HEK293 (cell line): ENCODE measurements at regions not wholly inside any gene's neighbourhood (a gene's known extent, or its start where the extent isn't known, plus 50 kb on each side); places are given as distances from the start of the nearest gene placed in this dataset.

Experiments used
- CTCF ChIP-seq: fragments of 450-650 bp; formaldehyde crosslinking; IDR thresholded peaks from 2 replicates; pipeline ENCODE4 v1.5.1; 2016; ENCODE audit warnings: missing biosample characterization, missing genetic modification characterization
- PRDM2 ChIP-seq: fragments of 450-650 bp; formaldehyde crosslinking; IDR thresholded peaks from 2 replicates; pipeline ENCODE4 v1.5.1; 2016; ENCODE audit warnings: missing biosample characterization, missing genetic modification characterization, borderline replicate concordance
- PRDM6 ChIP-seq: fragments of 450-650 bp; formaldehyde crosslinking; IDR thresholded peaks from 2 replicates; pipeline ENCODE4 v1.5.1; 2017; ENCODE audit warnings: missing biosample characterization, missing genetic modification characterization
- YY2 ChIP-seq: fragments of 450-650 bp; formaldehyde crosslinking; IDR thresholded peaks from 2 replicates; pipeline ENCODE4 v1.5.1; 2016; ENCODE audit warnings: missing biosample characterization, missing genetic modification characterization
- ZNF132 ChIP-seq: fragments of 450-650 bp; formaldehyde crosslinking; IDR thresholded peaks from 2 replicates; pipeline ENCODE4 v1.5.1; 2017; ENCODE audit warnings: missing biosample characterization, missing genetic modification characterization, borderline replicate concordance
- ZNF274 ChIP-seq, 2 experiments: fragments of 200-500 bp in 1 of 2; fragments of 450-650 bp in 1 of 2; sonication (Bioruptor generic) in 1 of 2; formaldehyde crosslinking in 1 of 2; IDR thresholded peaks; 2 replicates each; pipeline versions ENCODE4 v1.5.1 to v1.6.1; 2014 to 2016; ENCODE audit warnings: borderline replicate concordance in 1 of 2, inconsistent platforms in 1 of 2, low read length in 1 of 2, missing biosample characterization in 1 of 2, missing genetic modification characterization in 1 of 2
- ZNF366 ChIP-seq: fragments of 450-650 bp; formaldehyde crosslinking; conservative IDR thresholded peaks from 2 replicates; pipeline ENCODE4 v1.5.1; 2016; ENCODE audit warnings: missing biosample characterization, missing genetic modification characterization
- ZSCAN30 ChIP-seq: fragments of 450-650 bp; IDR thresholded peaks from 2 replicates; pipeline ENCODE4 v1.5.1; 2018; ENCODE audit warnings: missing biosample characterization, mild to moderate bottlenecking, missing genetic modification characterization, moderate library complexity

- no peak for TF ChIP-seq PRDM2 (tag by site-specific recombination)
- TF ChIP-seq ZSCAN30: no peak
- TF ChIP-seq CTCF (tag by site-specific recombination): no peak
- TF ChIP-seq YY2 (tag by site-specific recombination): no peak
- TF ChIP-seq PRDM6 (tag by site-specific recombination): no peak
- TF ChIP-seq ZNF132 (tag by site-specific recombination): no peak
- no peak for TF ChIP-seq ZNF366
- no peak for TF ChIP-seq ZNF274 (IDR thresholded peaks at IDR 0.05; ENCODE audit: low read length)
- no peak for TF ChIP-seq ZNF274 (tag by site-specific recombination; IDR thresholded peaks at IDR 0.05; ENCODE audit: borderline replicate concordance)
Measured at GRCh38 chr5:35320029-35320428, 89.7 kb upstream of the PRLR start.
